Adrenal gland (tissue), 5 donors: ENCODE measurements at regions not wholly inside any gene's neighbourhood (a gene's known extent, or its start where the extent isn't known, plus 50 kb on each side); places are given as distances from the start of the nearest gene placed in this dataset.

ENCODE experiments used
- POLR2A ChIP-seq, 2 donors: fragments of 450-650 bp; IDR thresholded peaks; one replicate each; pipeline ENCODE4 v1.6.1; 2017; ENCODE audit warnings: antibody characterized with exemption in 2 of 2, mild to moderate bottlenecking in 2 of 2, moderate library complexity in 1 of 2
- TF ChIP-seq, protein P1 (sequence below), 6 experiments: fragments of 450-650 bp in 4 of 6; fragments of 200-600 bp in 2 of 6; sonication (generic) in 1 of 6; IDR thresholded peaks; 1 replicate in 5 of 6; 2 replicates in 1 of 6; pipeline versions ENCODE4 v1.5.1 to v1.8.0; 2016 to 2021; ENCODE audit warnings: antibody characterized with exemption in 6 of 6, mild to moderate bottlenecking in 2 of 6, moderate library complexity in 1 of 6
- donor health status: DM: no; HTN: no; CAD: no.

DNA sequence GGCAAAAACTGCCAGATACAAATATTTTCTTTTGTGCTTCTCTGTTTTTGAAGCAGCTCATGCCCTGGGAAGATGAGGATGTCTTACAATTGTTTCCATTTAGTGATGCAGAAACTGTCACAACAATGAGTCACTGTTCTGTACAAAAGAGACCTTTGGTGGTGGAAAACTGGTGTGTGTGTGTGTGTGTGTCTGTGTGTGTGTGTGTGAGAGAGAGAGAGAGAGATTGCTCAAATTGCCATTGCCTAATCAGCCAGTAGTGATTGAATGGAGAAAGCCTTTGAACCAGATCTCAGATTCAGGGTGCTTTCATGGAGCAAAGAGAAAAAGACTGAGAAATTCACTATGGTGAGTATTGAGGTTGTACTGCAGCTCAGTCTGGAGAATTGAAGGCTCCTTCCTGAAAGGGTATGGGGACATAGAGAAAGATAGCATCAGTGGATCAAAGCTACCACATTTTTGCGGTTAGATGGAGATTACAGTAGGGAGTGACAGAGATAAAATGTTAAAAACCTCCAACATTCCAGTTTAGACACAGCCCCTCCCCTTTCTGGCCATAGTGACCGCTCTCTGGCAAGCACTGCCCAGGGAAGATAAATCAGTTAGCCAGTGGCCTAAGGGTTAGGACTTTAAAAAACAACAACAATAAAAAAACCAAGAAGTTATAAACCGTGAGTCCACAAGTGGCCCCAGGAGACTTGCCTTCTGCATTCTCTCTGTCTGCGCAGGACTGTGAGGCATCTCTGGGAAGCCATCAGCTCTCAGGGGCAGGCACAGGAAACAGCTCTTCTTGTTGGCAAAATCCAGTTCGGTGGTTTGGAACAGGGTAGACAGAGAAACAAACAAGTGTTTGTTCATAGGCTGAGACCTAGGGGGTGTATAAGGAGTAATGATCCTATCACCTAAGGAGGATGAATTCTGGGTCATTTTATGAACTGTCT is 406.5 kb downstream of the DUSP10 start:
- TF ChIP-seq POLR2A (IDR thresholded peaks at IDR 0.05): no peak
- TF ChIP-seq, protein P1, sequence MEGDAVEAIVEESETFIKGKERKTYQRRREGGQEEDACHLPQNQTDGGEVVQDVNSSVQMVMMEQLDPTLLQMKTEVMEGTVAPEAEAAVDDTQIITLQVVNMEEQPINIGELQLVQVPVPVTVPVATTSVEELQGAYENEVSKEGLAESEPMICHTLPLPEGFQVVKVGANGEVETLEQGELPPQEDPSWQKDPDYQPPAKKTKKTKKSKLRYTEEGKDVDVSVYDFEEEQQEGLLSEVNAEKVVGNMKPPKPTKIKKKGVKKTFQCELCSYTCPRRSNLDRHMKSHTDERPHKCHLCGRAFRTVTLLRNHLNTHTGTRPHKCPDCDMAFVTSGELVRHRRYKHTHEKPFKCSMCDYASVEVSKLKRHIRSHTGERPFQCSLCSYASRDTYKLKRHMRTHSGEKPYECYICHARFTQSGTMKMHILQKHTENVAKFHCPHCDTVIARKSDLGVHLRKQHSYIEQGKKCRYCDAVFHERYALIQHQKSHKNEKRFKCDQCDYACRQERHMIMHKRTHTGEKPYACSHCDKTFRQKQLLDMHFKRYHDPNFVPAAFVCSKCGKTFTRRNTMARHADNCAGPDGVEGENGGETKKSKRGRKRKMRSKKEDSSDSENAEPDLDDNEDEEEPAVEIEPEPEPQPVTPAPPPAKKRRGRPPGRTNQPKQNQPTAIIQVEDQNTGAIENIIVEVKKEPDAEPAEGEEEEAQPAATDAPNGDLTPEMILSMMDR (IDR thresholded peaks at IDR 0.05): no peak
